RWPE2 (cell line): ENCODE measurements at regions not wholly inside any gene's neighbourhood (a gene's known extent, or its start where the extent isn't known, plus 50 kb on each side); places are given as distances from the start of the nearest gene placed in this dataset.

Source experiments
- ATAC-seq: fragments of 200-7000 bp; cut with Tn5 transposase; 3 replicates; pipeline ENCODE4 v1.9.1; 2021; ENCODE audit warnings: low read depth
- DNase-seq: peaks from one replicate; pipeline ENCODE4 v3.0.0-alpha.2; 2020; ENCODE audit warnings: low spot score
- H3K27ac ChIP-seq: fragments of 450-650 bp; 2 replicates; pipeline ENCODE4 v1.5.1; 2017; ENCODE audit warnings: mild to moderate bottlenecking; ENCODE audit not compliant: poor library complexity, severe bottlenecking
- H3K27me3 ChIP-seq: fragments of 250-450 bp; sonication (Bioruptor Pico); 2 replicates; pipeline ENCODE4 v1.5.1; 2021; ENCODE audit warnings: mild to moderate bottlenecking, moderate library complexity; ENCODE audit not compliant: insufficient read depth, poor library complexity, severe bottlenecking
- H3K36me3 ChIP-seq: fragments of 250-450 bp; sonication (Bioruptor Pico); 2 replicates; pipeline ENCODE4 v1.5.1; 2020; ENCODE audit warnings: low read depth, mild to moderate bottlenecking, moderate library complexity
- H3K4me1 ChIP-seq: fragments of 250-450 bp; sonication (Bioruptor Pico); 2 replicates; pipeline ENCODE4 v1.5.1; 2021; ENCODE audit warnings: mild to moderate bottlenecking, moderate library complexity; ENCODE audit not compliant: insufficient read depth, poor library complexity, severe bottlenecking
- H3K4me3 ChIP-seq: fragments of 250-450 bp; sonication (Bioruptor Pico); 2 replicates; pipeline ENCODE4 v1.5.1; 2021; ENCODE audit warnings: mild to moderate bottlenecking, moderate library complexity; ENCODE audit not compliant: severe bottlenecking
- H3K9me3 ChIP-seq: fragments of 250-450 bp; sonication (Bioruptor Pico); 2 replicates; pipeline ENCODE4 v1.5.1; 2021; ENCODE audit warnings: mild to moderate bottlenecking, moderate library complexity; ENCODE audit not compliant: severe bottlenecking
- CTCF ChIP-seq: fragments of 450-650 bp; IDR thresholded peaks from one replicate; pipeline ENCODE4 v1.5.1; 2017; ENCODE audit warnings: mild to moderate bottlenecking, moderate library complexity; ENCODE audit not compliant: poor library complexity, severe bottlenecking

GRCh38 chr17:70604854-70605253 is 435.5 kb downstream of the KCNJ2 start:
- Histone ChIP-seq H3K36me3 (no peaks in the 10 kb centered on the region), H3K27ac (no peak overlapping the region), H3K4me1 (no peaks in the 10 kb centered on the region), H3K4me3 (no peak overlapping the region), H3K27me3 (peaks cover 4% of the 10 kb centered on the region), H3K9me3 (no peaks in the 10 kb centered on the region)
- no peak for ATAC-seq
- no peak for DNase-seq
- peak; percentile 10 for TF ChIP-seq CTCF

GRCh38 chr17:70606086-70606485 is 436.8 kb downstream of the KCNJ2 start:
- no peaks in the 10 kb centered on the region for H3K9me3 ChIP-seq
- H3K4me1 ChIP-seq = no peaks in the 10 kb centered on the region
- no peak for ATAC-seq
- H3K36me3 ChIP-seq = no peaks in the 10 kb centered on the region
- no peak overlapping the region for H3K27ac ChIP-seq
- no peak overlapping the region for H3K4me3 ChIP-seq
- TF ChIP-seq CTCF = no peak
- peaks cover 4% of the 10 kb centered on the region for H3K27me3 ChIP-seq
- DNase-seq = no peak

GRCh38 chr17:70608193-70608592 is 438.9 kb downstream of the KCNJ2 start:
- H3K27ac ChIP-seq = no peak overlapping the region
- peaks cover 4% of the 10 kb centered on the region for H3K27me3 ChIP-seq
- DNase-seq (no peak), ATAC-seq (peak; percentile 33; the same call in 2 of the 3 replicates)
- TF ChIP-seq CTCF = no peak
- H3K36me3 ChIP-seq = no peaks in the 10 kb centered on the region
- no peak overlapping the region for H3K4me3 ChIP-seq
- no peaks in the 10 kb centered on the region for H3K4me1 ChIP-seq
- H3K9me3 ChIP-seq = no peaks in the 10 kb centered on the region

GRCh38 chr17:70608957-70609356 is 439.6 kb downstream of the KCNJ2 start:
- no peak for DNase-seq
- H3K9me3 ChIP-seq = no peaks in the 10 kb centered on the region
- H3K4me1 ChIP-seq = no peaks in the 10 kb centered on the region
- peaks cover 4% of the 10 kb centered on the region for H3K27me3 ChIP-seq
- H3K36me3 ChIP-seq = no peaks in the 10 kb centered on the region
- H3K4me3 ChIP-seq = no peak overlapping the region
- no peak for TF ChIP-seq CTCF
- no peak overlapping the region for H3K27ac ChIP-seq
- ATAC-seq = no peak

GRCh38 chr17:70609566-70609965 is 440.2 kb downstream of the KCNJ2 start:
- no peak for ATAC-seq
- no peaks in the 10 kb centered on the region for H3K4me1 ChIP-seq
- DNase-seq = no peak
- peaks cover 4% of the 10 kb centered on the region for H3K27me3 ChIP-seq
- no peak overlapping the region for H3K4me3 ChIP-seq
- H3K9me3 ChIP-seq = no peaks in the 10 kb centered on the region
- H3K36me3 ChIP-seq = no peaks in the 10 kb centered on the region
- TF ChIP-seq CTCF = no peak
- no peak overlapping the region for H3K27ac ChIP-seq
